HG03521 (cell line): ENCODE measurements at regions not wholly inside any gene's neighbourhood (a gene's known extent, or its start where the extent isn't known, plus 50 kb on each side); places are given as distances from the start of the nearest gene placed in this dataset.

Experiments
- ATAC-seq: cut with Tn5 transposase; IDR thresholded peaks from one replicate; pipeline ENCODE4 v1.9.1; 2021; ENCODE audit warnings: mild to moderate bottlenecking, moderate library complexity; ENCODE audit not compliant: unreplicated experiment

DNA sequence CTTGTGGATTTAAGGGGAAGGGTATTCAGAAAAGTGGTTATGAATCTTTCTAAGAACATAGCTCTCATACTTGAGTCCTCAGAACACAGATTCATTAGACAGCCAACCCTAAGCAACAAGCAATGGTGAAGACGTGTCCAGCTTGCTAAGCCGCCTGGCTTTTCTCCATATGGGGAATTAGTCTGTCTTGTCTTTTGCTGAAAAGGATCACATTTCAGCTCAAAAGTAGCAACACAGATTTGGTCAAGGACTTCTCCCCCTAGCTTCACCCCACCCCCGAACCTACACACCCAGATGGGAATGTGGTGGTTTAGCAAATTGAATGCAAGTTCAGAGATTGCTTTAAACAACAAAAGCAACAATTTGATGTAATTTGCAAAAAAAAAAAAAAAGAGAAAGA is 103.3 kb upstream of the RASGEF1B start:
- no peak for ATAC-seq

DNA sequence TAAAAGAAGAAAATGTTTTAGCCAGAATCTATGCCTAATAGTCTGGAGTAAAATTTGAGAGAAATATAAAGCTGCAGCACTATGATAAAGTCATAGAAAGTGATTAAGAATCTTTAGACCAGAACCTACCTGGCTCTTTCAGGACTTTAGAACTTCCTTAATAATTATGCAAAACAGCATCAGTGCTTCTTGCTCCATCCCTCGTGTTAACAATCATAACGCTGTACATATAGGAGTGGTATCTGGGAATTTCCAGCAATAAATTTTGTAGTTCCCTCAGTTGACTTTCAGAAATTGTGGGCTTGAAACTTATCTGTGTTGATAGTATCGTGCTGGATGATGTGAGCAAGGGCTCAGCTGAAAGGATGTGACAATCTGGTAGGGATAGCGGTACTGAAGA is 102.1 kb upstream of the RASGEF1B start:
- ATAC-seq, result no peak

DNA sequence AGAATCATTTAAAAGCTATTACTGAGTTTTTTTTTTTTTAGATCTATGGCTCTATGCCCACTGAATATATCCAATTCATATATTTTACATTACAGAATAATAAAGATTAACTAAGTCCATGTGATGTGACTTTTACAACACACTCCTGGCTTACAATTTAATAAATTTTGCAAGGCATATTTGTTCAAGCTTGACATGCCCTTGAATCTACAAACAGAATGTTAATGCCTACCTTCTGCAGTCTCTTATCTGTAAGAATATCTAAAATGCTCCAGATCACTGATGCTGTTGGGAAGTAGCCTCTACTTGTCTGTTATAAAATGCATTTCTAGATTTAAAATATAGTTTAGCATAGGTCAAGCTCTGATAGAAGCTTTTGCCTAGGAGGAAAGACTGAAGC is 100.7 kb upstream of the RASGEF1B start:
- no peak for ATAC-seq

DNA sequence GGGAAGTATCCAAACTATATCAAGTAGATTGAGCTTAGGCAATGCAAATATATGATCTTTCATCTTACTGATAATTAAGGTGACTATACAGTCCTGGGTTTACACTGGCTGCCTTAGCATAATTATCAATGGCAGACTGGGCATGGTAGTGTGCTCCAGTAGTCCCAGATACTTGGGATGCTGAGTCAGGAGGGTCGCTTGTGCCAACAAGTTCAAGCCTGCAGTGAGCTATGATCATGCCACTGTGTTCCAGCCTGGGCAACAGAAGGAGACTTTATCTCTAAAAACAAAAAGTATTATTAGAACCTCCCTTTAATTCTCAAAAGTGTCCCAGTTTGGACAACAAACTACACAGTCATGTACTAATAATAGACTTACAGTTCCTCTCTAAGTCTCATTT is 99.4 kb upstream of the RASGEF1B start:
- no peak for ATAC-seq

DNA sequence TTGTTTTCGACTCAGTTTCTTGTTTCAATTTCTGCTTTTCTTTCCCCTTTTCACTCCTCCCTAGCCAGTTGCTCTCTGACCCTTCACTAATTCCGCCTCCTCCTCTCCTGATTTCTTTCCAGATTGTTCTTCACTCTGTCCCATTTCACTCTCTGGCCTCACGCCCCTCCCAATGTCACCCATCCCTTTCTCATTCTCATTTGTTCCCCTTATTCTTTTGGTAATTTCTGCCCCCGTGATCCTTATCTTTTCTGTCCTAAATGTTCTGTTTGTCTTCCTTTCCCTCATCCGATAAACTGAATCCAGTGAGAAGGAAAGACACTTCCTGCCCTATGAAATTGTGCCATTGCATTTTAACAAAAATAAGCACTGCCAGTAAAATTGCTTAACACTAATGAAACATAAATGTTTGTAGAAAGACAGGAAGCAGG is 94.5 kb upstream of the RASGEF1B start:
- no peak for ATAC-seq

DNA sequence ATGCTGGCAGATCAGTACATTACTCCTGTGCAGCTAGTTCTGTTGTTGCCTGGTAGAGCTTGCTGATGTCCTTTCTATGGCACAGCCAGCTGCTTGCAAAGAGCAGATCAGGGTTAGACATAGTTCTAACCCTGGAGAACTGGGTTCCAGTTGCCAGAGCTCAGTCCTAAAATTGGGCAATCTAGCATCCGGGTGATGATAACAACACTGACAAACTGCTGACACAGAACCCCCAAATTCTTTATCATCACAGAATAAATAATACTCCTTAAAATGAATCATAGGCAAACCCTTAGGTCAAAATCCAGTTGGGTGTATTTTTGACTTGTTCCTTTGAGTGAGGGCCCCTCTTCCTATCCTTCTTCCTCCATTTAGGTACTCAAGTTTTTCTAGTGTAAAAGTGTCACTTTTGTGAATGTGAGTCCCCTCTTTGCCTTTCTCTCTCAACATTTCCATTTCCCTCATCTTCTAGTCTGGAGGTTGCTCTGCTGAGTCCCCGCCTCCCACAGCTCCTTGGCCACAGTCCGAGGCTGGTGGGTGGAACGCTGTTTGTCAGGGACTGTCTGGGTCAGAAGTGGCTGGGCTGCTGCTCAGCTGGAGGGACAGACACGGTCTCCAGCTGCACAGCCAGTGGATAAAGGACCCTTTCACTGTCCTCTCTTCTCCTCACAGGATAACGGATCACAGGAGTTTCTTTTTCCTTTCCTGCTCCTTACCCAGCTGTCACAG is 93.6 kb upstream of the RASGEF1B start:
- ATAC-seq, result no peak

DNA sequence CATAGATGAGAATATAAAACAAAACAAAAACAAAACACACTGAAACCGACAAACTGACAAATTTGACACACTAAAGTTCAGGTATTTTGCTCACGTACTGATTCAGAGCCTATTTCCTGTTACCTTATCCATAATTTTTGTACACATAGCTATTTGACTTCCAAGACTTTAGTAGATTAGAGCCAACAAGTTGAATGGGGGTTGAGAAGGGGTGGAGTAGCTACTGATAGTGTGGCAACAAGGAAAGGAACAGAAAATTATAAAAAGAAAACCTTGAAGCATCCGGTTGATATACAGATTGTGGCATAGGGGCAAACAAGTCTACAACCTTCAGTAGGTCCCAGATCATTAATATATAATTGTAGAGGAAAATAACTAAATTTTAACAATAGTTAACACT is 92.3 kb upstream of the RASGEF1B start:
- no peak for ATAC-seq

DNA sequence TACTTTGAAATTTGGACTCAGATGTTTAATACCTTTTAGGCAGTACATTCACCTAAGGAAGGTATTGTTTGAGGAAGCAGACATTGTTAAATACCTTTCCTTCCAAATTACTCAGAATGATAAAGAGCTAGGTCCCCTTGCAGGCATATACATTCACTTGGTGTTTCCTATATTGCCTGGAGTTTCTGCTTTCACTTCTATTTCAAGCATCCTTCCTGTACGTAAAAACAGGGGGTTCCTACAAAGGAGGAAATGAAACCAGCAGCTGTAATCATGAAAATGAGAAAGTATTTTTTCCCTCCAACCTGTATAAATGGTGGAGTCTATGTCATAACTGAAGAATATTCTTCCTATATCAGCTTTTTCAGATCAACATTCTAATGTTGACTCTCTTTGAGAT is 90.4 kb upstream of the RASGEF1B start:
- peak; percentile 94 for ATAC-seq

DNA sequence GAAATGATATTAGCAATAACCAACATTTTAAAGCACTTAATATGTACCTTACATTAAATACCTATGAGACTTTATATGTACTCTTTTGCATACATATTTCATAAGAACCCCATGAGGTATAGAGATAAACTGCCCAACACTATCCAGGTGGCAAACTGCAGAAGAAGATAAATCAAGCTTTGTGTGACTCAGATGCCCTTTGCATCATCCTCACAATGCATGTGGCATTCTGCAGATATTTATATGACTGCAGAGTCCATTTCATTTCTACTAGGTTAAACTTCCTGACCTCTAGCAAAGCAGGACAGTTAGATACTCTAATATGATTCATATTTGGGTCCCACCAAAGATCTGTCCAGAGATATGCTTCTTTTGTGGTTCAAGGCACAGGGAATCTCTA is 85.6 kb upstream of the RASGEF1B start:
- no peak for ATAC-seq

DNA sequence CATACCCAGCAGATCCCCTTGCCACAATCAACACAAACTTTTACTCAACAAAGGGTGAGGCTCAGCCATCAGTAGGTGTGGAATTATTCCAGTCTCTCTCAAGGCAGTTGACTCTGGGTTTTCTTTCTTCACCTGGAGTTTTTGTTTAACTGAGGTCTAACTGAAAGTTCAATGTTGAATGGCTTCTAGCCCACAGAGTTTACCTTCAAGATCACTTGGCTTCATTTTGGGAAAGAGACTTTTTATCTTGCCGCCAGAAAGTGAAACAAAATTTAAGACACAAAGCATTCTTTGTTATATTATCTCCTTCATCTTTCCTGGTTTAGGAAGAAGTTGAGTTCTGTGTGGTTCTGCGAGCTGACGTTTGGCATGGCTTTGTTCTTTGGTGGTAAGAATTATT is 83.8 kb upstream of the RASGEF1B start:
- ATAC-seq, result no peak

DNA sequence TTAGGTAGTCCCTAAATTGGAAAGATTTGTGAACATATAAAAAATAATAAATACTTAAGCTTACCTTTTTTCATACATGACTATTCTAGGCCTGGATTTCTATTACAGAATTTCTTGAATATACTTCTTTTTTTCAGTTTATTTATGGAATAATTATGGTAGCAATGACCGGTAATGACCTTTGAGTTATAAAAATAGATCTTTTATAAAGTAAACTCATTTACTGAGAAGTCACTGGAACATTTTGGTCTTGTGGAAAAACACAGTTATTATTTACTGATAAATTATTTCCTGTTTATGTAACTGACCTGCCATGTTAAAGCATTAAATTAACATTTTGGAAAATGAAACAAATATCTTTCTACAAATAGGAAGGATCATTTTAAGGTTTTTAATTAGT is 80.4 kb upstream of the RASGEF1B start:
- ATAC-seq, result no peak

DNA sequence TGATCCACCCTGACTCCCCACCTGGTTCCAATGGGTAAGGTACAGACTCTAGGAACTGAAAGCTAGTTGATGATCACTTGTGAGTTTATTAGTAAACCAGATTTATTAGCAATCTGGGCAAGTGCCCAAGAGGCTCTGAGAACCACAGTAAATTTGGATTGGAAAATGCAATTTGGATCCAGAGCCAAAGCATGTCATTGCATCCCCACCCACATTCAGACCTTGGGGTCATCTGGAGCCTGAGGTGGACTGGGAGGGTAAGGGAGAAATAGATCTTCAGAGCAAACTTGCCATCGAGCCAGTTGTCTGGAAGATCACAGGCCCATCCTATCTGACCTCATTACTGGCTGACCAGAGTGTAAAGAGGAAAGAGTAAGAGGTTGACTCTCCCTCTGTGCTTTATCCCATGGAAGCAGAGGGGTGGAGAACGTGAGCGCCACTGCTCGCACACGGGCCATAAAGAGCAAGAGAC is 78.7 kb upstream of the RASGEF1B start:
- no peak for ATAC-seq

DNA sequence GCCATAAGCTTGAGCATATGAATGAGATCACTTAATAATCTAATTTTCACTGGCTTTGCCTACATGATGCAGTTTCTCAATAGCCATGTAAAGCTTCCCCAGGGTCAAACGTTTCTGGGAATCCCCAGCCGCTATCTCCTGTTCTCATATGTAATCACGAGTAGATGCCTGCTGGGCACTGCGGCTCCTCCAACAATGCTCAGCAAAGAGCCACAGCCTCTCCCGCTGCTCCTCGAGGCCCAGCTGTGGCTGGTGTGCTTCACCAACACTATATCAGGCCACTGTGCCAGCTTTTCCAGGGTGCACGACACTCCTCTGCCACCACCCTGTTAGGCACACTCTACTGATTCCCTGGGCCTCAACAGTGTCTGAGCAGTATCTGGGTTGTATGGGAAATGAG is 78.3 kb upstream of the RASGEF1B start:
- no peak for ATAC-seq

DNA sequence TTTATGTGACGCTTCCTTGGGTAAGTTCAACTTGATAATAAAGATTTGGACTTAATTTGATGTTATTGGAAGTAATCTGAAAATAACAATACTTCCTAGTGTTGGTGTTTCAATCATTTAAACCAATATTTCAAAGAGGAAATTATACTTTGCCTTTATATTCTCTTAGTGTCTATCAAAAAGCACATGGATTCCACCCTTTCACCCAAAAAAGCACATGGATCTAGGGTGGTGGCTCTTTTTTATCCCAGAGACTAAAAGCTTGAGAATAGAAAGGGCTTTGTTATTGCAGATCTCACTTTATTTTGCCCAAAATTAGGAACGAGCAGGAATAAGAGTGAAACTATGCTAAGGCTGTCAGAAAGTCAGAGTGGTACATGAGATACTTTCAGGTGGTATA is 75.1 kb upstream of the RASGEF1B start:
- ATAC-seq, result no peak

DNA sequence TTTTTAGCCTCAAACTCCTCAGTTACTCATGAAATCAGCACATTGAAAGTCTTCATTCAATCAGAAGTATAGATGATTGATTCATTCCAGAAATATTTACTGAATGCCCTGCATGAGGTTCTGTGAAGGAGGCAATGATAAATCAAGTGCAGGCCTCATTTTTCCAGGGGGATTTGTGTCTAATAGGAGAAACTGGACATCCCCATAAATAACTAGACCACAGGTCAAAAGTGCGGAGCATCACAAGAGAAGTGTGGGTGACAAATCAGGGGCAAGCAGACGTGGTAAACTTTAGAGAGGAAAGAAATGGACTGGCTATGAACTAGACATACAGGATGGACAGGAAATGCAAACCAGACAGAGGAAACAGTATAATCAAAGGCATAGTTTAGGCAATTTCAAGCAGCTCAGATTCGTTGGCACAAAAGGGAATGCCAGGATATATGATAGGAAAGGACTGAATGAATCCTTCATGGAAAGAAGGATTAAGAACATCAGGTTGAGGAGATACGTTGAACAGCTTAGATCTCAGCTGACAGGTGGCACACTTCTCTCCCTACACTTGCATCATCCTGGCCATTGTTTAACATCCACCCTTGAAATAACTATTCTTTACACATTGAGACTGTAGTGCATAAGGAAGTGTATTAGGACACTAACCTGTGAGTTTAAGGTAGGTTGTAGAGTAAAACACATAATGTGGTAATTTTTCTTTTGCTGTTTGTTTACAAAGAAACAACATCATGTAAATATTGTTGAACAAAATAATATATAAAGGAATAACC is 69.6 kb upstream of the RASGEF1B start:
- ATAC-seq, result no peak

DNA sequence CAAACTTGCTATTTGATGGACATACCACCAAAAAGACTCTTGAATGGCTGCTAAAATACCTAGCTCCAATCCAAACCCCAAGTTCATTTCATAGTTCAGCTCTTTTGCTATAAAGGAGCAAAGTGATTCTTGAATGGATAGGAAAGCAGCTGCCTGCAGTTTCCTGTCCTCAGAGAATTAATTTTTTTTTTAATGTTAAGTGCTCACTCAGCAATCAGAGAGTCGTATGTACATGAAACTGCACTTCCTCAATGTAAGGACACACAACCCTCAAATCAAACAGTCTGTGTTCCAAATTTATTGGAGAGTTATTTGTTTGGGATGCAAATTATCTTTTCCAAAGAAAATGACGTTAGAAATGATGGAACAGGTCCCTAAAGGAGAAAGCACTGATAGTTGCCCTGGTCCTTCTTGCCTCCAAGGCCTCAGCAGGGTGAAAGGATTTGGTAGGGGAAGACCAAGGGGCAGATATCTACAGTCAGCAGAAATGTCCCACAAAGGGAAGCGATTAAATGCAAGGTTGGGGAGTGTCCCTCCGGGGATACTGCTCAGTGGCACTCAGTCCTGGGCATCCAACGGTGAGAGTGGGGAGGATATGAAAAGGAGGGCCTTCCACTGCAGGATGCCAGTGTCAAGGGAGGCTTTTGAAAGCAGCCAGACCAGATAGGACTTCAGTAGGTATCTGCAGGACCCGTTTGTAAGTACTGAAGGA is 67.2 kb upstream of the RASGEF1B start:
- ATAC-seq, result no peak

DNA sequence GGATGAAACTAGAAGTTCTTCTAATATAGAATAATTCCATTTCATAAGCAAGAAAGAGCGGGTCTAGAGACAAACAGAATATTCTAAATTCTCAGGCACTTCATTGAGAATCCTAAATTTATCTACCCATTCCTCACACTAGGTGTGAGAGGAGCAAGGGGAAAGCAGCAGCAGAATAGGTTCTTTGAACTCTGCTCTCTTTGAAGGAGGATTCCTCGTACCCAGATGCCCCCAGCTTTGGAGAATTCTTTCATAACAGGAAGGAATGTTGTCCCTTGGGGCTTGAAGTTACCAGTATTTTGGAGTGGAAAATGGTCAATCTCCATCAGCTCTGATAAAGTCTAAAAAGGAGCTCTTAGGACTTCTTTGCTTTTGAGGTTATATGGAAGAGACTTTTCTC is 59.7 kb upstream of the RASGEF1B start:
- ATAC-seq, result no peak

DNA sequence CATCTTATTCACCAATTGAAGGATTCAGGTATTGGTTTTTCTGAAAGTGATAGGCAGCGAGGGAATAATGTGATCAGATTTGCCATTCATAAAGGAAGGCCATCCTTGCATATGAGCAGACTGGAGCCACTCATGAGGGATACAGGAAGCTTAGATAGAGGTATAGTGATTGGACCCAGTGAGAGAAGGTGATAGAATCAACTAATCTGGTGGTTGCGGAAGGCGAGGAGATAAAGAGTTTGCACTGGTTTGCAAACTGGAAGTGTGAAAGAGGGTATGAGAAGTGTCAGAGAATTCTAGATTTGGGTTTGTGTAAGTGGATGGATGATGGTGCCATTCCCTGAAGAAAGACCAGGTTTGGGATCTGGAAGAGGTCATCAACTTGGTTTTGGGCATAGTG is 57.3 kb upstream of the RASGEF1B start:
- ATAC-seq, result no peak

DNA sequence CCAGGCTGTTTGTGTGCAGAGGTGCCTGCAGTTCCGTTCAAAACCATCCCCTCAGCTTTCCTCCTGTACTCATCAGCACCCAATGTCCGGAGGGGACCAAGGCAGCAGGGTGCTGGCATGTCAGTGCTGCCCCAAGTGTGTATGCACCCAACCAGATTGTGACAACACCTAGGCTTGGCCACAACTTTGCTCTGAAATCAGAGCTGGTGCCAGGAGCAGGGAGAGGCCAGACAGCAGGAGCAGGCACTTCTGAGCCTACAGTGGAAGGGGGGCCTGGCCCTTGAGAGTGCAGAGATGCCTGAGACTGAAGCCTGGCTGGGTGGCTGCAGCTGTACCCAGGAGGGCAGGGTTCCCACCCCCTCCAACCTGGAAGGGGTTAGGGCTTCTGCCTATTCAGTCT is 56.5 kb upstream of the RASGEF1B start:
- no peak for ATAC-seq

DNA sequence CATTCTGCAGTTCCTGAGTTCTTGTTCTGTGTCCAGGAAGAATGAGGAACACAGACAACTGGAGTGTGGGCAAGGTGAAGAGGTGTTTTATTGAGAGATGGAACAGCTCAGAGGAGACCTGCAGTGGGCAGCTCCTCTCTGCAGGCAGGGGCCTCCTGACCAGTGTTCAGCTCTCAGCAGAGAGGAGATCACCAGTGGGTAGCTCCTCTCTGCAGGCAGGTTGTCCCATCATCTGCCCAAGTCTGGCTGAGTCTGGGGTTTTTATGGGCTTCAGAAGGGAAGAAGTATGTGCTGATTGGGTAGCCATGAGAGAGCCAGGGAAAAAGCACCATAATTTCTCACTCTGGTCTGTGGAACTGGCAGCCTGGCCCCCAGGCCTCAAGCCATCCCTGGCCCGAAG is 56.0 kb upstream of the RASGEF1B start:
- ATAC-seq, result no peak

DNA sequence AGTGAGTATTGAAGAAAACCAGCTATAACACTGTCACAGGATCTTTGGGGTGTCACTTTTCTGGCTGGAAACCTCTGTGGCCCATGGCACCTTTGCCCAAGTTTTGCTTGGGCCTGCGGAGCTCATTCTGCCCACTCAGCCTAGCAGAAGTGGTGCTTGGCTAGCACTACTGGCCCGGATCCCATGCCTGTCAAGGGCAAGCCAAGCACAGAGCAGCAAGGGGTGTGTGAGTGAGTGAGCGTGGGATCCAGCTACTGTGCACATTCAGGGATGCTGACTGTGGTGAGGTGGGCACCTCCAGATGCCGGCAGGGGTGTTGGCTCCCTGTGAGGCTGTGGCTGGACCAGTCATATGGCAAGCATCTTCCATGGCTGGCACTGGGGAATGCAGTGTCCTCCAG is 55.4 kb upstream of the RASGEF1B start:
- no peak for ATAC-seq

DNA sequence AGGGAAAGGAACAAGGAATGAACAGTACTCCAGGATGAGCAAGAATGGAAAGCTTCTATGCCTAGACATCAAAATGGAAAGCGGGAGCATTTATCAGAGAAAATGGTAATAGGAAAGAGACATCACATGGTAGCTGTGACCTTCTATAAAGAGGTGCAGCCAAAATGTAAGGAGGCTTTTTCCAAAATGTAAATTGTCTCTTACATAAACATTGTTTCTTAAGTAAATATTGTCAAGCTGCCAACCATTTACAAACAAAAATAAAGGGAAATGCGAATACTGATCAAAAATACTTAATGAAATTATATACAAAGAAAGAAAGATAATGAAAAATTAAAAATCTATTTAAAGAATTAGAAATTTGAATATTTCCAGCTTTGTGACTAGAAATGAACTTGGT is 55.0 kb upstream of the RASGEF1B start:
- no peak for ATAC-seq
